SU-DHL-6 (cell line): ENCODE measurements at regions not wholly inside any gene's neighbourhood (a gene's known extent, or its start where the extent isn't known, plus 50 kb on each side); places are given as distances from the start of the nearest gene placed in this dataset.

Experiments used
- H2AFZ ChIP-seq: fragments of 200-600 bp; sonication (generic); 2 replicates; pipeline ENCODE4 v1.6.1; 2014; ENCODE audit warnings: low read depth, mild to moderate bottlenecking, moderate library complexity, mixed read lengths, antibody characterized with exemption, low read length; ENCODE audit not compliant: severe bottlenecking
- H3F3A ChIP-seq: fragments of 200-600 bp; shearing (Covaris generic); 2 replicates; pipeline ENCODE4 v1.6.0; 2016; ENCODE audit warnings: antibody characterized with exemption, mild to moderate bottlenecking; ENCODE audit not compliant: insufficient read depth
- H3K27ac ChIP-seq: fragments of 200-600 bp; sonication (generic); 2 replicates; pipeline ENCODE4 v1.5.1; 2016; ENCODE audit warnings: low read depth, mild to moderate bottlenecking, low read length, moderate library complexity, mixed read lengths
- H3K27me3 ChIP-seq: fragments of 200-600 bp; sonication (generic), shearing (Covaris generic); 2 replicates; pipeline ENCODE4 v1.6.0; 2014; ENCODE audit warnings: mild to moderate bottlenecking, low read length
- H3K36me3 ChIP-seq: fragments of 200-600 bp; sonication (generic); 2 replicates; pipeline ENCODE4 v1.6.1; 2014; ENCODE audit warnings: mild to moderate bottlenecking, low read length, mixed read lengths
- H3K4me2 ChIP-seq: fragments of 300-600, 200-600 bp; shearing (Covaris generic), sonication (generic); 2 replicates; pipeline ENCODE4 v1.6.0; 2014; ENCODE audit warnings: low read length, low read depth, mild to moderate bottlenecking; ENCODE audit not compliant: poor library complexity, severe bottlenecking
- H3K4me3 ChIP-seq: fragments of 200-600 bp; sonication (generic); 2 replicates; pipeline ENCODE4 v1.5.1; 2014; ENCODE audit warnings: antibody characterized with exemption, low read length, mild to moderate bottlenecking, mixed read lengths; ENCODE audit not compliant: insufficient read depth, poor library complexity, severe bottlenecking
- H3K79me2 ChIP-seq: fragments of 200-600 bp; sonication (generic); 2 replicates; pipeline ENCODE4 v1.6.1; 2014; ENCODE audit warnings: mild to moderate bottlenecking, low read length, moderate library complexity; ENCODE audit not compliant: insufficient read depth
- H3K9ac ChIP-seq: fragments of 200-600 bp; sonication (generic); 2 replicates; pipeline ENCODE4 v1.7.0; 2014; ENCODE audit warnings: mild to moderate bottlenecking, low read length
- H3K9me2 ChIP-seq: fragments of 200-600 bp; sonication (generic); replicated peaks from 2 replicates; pipeline ENCODE4 v1.6.1; 2014; ENCODE audit warnings: low read length; ENCODE audit not compliant: insufficient read depth
- H3K9me3 ChIP-seq: fragments of 200-600 bp; sonication (generic); 2 replicates; pipeline ENCODE4 v1.6.1; 2014; ENCODE audit warnings: low read length, mixed read lengths; ENCODE audit not compliant: insufficient read depth
- H4K20me1 ChIP-seq: fragments of 200-600 bp; sonication (generic); 2 replicates; pipeline ENCODE4 v1.6.1; 2014; ENCODE audit warnings: low read depth, mild to moderate bottlenecking, antibody characterized with exemption, low read length, moderate library complexity, mixed read lengths
- CTCF ChIP-seq: fragments of 200-600 bp; sonication (generic); IDR thresholded peaks from one replicate; pipeline ENCODE4 v1.5.1; 2017; ENCODE audit warnings: antibody characterized with exemption, mild to moderate bottlenecking, low read length, moderate library complexity; ENCODE audit not compliant: insufficient read depth, poor library complexity, severe bottlenecking
- EZH2phosphoT487 ChIP-seq: fragments of 200-600 bp; sonication (generic), shearing (Covaris generic); conservative IDR thresholded peaks from 2 replicates; pipeline ENCODE4 v1.6.1; 2018; ENCODE audit warnings: mild to moderate bottlenecking, antibody characterized with exemption, low read length, moderate library complexity, mixed read lengths

GRCh38 chr5:4410151-4410550, 730.0 kb upstream of the ADAMTS16 start:
- no peaks in the 10 kb centered on the region for H3K9me3 ChIP-seq
- no peak overlapping the region for H3K9ac ChIP-seq
- TF ChIP-seq CTCF (no peak), EZH2phosphoT487 (no peak)
- no peak overlapping the region for H2AFZ ChIP-seq
- no peaks in the 10 kb centered on the region for H4K20me1 ChIP-seq
- H3K4me3 ChIP-seq: no peak overlapping the region
- H3K9me2 ChIP-seq: no peaks in the 10 kb centered on the region
- no peak overlapping the region for H3K27ac ChIP-seq
- H3K36me3 ChIP-seq: no peaks in the 10 kb centered on the region
- H3F3A ChIP-seq: no peaks in the 10 kb centered on the region
- H3K4me2 ChIP-seq: no peak overlapping the region
- no peaks in the 10 kb centered on the region for H3K79me2 ChIP-seq
- H3K27me3 ChIP-seq: no peaks in the 10 kb centered on the region

DNA sequence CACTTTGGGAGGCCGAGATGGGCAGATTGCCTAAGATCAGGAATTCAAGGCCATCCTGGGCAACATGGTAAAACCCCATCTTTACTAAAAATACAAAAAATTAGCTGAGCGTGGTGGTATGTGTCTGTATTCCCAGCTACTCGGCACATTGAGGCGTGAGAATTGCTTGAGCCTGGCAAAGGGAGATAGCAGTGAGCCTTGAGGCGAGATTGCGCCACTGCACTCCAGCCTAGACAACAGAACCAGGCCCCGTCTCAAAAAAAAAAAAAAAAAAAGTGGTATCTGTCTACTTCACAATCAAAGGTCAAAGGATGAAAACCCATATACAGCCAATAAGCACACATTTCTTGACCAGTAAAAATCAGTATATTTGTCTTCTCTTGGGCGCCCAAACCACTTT, 728.5 kb upstream of the ADAMTS16 start:
- no peaks in the 10 kb centered on the region for H3K79me2 ChIP-seq
- H3K27ac ChIP-seq: no peak overlapping the region
- no peaks in the 10 kb centered on the region for H3K27me3 ChIP-seq

DNA sequence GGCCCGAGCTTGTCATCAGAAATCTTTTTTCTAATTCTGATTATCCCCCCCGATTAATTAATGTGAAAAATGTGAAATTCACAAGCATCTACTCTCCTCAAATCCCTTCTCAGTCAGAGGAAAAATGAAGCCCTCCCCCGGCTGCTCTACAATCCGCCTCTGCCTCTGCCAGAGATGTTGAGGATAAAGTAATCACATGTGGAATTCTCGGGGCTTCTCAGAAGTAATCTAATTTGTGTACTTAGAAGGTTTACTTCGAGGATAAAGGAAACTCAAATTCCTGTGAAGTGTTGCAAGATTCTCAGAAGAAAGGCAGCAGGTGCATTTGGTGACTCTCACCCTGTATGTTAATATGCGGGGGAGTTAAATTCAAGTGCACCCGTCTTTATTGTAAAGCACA, 726.1 kb upstream of the ADAMTS16 start:
- Histone ChIP-seq H3K4me3 (no peak overlapping the region), H3K9me2 (no peaks in the 10 kb centered on the region), H3K27me3 (no peaks in the 10 kb centered on the region), H3K36me3 (no peaks in the 10 kb centered on the region), H4K20me1 (no peaks in the 10 kb centered on the region), H2AFZ (no peak overlapping the region), H3K9ac (no peak overlapping the region), H3K79me2 (no peaks in the 10 kb centered on the region), H3F3A (no peaks in the 10 kb centered on the region), H3K4me2 (no peak overlapping the region), H3K9me3 (no peaks in the 10 kb centered on the region), H3K27ac (no peak overlapping the region)
- TF ChIP-seq CTCF: no peak
- no peak for TF ChIP-seq EZH2phosphoT487

More for the DNA sequence above, 728.5 kb upstream of the ADAMTS16 start:
- Histone ChIP-seq H3K9me3 (no peaks in the 10 kb centered on the region), H3F3A (no peaks in the 10 kb centered on the region), H3K4me2 (no peak overlapping the region), H2AFZ (no peak overlapping the region), H3K9me2 (no peaks in the 10 kb centered on the region), H3K9ac (no peak overlapping the region), H4K20me1 (no peaks in the 10 kb centered on the region), H3K4me3 (no peak overlapping the region), H3K36me3 (no peaks in the 10 kb centered on the region)
- TF ChIP-seq CTCF (no peak), EZH2phosphoT487 (no peak)

- Histone ChIP-seq H3K9ac (no peak overlapping the region), H3F3A (no peaks in the 10 kb centered on the region), H3K9me2 (no peaks in the 10 kb centered on the region), H3K79me2 (no peaks in the 10 kb centered on the region), H3K9me3 (no peaks in the 10 kb centered on the region), H3K4me2 (no peak overlapping the region), H4K20me1 (no peaks in the 10 kb centered on the region), H3K4me3 (no peak overlapping the region), H2AFZ (no peak overlapping the region), H3K27ac (no peak overlapping the region), H3K36me3 (no peaks in the 10 kb centered on the region), H3K27me3 (no peaks in the 10 kb centered on the region)
- TF ChIP-seq EZH2phosphoT487: no peak
- TF ChIP-seq CTCF: no peak
Observed at GRCh38 chr5:4418084-4418483, 722.0 kb upstream of the ADAMTS16 start.
